Calu3 (cell line): ENCODE measurements at regions not wholly inside any gene's neighbourhood (a gene's known extent, or its start where the extent isn't known, plus 50 kb on each side); places are given as distances from the start of the nearest gene placed in this dataset.

ENCODE experiments used
- BruUV-seq: library from RNA; stranded (reverse); fragments of 400-500 nt; replicated peaks from 2 replicates; lab custom pipeline; 2021; lab: Mats Ljungman, UMichigan
- CTCF ChIA-PET: fragments of 300-600 bp; sonication (Branson Sonifier 250); formaldehyde crosslinking; loops from one replicate; lab custom pipeline; 2022; ENCODE audit warnings: antibody characterized with exemption; lab: Charles Lee
- DNase-seq: peaks from one replicate; pipeline ENCODE4 v3.0.0; 2022
- H3K27ac Mint-ChIP-seq: one replicate; pipeline ENCODE4 v1.8.0; 2022; ENCODE audit warnings: mixed read lengths; ENCODE audit not compliant: unreplicated experiment
- H3K27me3 Mint-ChIP-seq: one replicate; pipeline ENCODE4 v1.8.0; 2022; ENCODE audit warnings: mixed read lengths; ENCODE audit not compliant: unreplicated experiment
- H3K36me3 Mint-ChIP-seq: one replicate; pipeline ENCODE4 v1.8.0; 2022; ENCODE audit warnings: mild to moderate bottlenecking, moderate library complexity, mixed read lengths; ENCODE audit not compliant: insufficient read depth, unreplicated experiment
- H3K4me1 Mint-ChIP-seq: one replicate; pipeline ENCODE4 v1.8.0; 2022; ENCODE audit warnings: mild to moderate bottlenecking, low read depth, mixed read lengths; ENCODE audit not compliant: unreplicated experiment
- H3K4me3 Mint-ChIP-seq: one replicate; pipeline ENCODE4 v1.8.0; 2022; ENCODE audit warnings: mild to moderate bottlenecking, low read depth, moderate library complexity, mixed read lengths; ENCODE audit not compliant: unreplicated experiment
- H3K9me3 Mint-ChIP-seq: one replicate; pipeline ENCODE4 v1.8.0; 2022; ENCODE audit warnings: low read depth, mixed read lengths; ENCODE audit not compliant: unreplicated experiment
- intact Hi-C: fragments of 100-400 bp; cut with micrococcal nuclease; formaldehyde crosslinking; loops from one replicate; pipeline ENCODE4 v1.10.0; 2022; ENCODE audit not compliant: unreplicated experiment
- TF ChIP-seq, protein P1 (sequence below): fragments of 200-600 bp; IDR thresholded peaks from one replicate; pipeline ENCODE4 v1.8.0; 2022; ENCODE audit warnings: antibody characterized with exemption; ENCODE audit not compliant: unreplicated experiment

DNA sequence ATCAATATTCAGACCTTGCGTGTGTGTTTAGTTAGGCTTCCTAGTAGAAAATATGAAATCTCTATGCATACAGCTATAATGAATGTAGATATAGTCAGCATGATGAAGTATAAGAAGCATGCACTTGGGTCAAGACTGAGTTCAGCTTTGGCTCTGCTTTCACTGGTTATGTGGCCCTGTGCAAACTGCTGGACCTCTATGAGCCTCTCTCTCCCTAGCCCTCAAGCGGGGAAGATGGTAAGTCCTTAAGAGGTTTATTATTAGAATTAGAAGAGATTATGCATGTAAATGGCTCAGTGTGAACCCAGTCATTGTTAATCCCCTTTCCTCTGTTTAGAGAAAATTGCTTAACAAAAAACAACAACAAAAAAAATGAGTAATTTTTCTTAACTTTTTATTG is 178.8 kb upstream of the NXPH2 start:
- no peaks in the 10 kb centered on the region for H3K36me3 Mint-ChIP-seq
- H3K27me3 Mint-ChIP-seq, result no peaks in the 10 kb centered on the region
- no peak for DNase-seq
- peaks cover under 1% of the 10 kb centered on the region for H3K4me1 Mint-ChIP-seq
- no peak overlapping the region for H3K27ac Mint-ChIP-seq
- intact Hi-C loops, result no loop called here
- CTCF ChIA-PET, result no interaction called here
- H3K4me3 Mint-ChIP-seq, result no peak overlapping the region
- TF ChIP-seq, protein P1, sequence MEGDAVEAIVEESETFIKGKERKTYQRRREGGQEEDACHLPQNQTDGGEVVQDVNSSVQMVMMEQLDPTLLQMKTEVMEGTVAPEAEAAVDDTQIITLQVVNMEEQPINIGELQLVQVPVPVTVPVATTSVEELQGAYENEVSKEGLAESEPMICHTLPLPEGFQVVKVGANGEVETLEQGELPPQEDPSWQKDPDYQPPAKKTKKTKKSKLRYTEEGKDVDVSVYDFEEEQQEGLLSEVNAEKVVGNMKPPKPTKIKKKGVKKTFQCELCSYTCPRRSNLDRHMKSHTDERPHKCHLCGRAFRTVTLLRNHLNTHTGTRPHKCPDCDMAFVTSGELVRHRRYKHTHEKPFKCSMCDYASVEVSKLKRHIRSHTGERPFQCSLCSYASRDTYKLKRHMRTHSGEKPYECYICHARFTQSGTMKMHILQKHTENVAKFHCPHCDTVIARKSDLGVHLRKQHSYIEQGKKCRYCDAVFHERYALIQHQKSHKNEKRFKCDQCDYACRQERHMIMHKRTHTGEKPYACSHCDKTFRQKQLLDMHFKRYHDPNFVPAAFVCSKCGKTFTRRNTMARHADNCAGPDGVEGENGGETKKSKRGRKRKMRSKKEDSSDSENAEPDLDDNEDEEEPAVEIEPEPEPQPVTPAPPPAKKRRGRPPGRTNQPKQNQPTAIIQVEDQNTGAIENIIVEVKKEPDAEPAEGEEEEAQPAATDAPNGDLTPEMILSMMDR, result no peak
- H3K9me3 Mint-ChIP-seq, result peaks cover 6% of the 10 kb centered on the region
- BruUV-seq, result no TSS peak

DNA sequence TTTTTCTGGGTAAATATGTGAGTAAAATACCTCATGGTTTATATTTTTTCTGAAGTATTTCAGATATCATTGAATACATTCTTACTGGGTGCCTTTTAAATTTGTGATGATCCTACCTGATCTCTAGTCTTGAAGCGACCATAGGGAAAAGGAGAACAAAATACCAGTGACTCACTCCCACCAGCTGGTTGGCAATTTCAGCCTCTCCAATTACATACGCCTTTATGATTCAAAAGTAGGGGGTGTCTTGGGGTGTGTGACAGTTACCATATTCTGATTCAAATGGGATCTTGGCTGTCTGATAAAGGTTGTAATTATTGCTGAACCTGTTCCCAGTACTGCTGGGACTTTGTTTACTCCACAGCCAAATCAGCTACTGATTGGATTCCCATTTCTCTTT is 175.9 kb upstream of the NXPH2 start:
- Mint-ChIP-seq H3K27me3 (no peaks in the 10 kb centered on the region), H3K36me3 (no peaks in the 10 kb centered on the region), H3K27ac (no peak overlapping the region), H3K4me1 (no peaks in the 10 kb centered on the region), H3K9me3 (peaks cover 8% of the 10 kb centered on the region), H3K4me3 (no peak overlapping the region)
- CTCF ChIA-PET, result interaction anchor here (0.6 kb wide), 1 partner anchor 441 kb away, joined by 4 read pairs; no protein-coding TSS in a partner anchor
- no TSS peak for BruUV-seq
- TF ChIP-seq, protein P1, result no peak
- intact Hi-C loops, result no loop called here
- DNase-seq, result no peak

DNA sequence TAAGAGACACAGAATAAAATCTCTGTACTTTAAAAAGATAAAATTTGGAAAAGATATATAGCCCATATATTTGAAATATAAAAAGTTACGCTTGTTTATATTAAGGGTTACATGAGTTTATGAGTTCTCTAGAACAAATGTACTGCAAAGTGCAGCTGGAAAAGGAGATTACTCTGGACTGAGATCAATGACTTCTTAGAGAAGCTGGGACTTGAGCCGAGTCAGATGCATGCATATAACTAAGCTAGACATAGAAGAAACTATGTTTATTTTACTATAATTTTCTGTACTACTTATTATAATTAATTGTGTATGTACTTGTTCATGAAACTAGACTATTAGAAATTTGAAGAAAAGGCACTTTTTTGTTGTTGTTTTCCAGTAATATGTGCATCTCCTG is 170.3 kb upstream of the NXPH2 start:
- Mint-ChIP-seq H3K27ac (no peak overlapping the region), H3K27me3 (no peaks in the 10 kb centered on the region), H3K4me1 (peaks cover 16% of the 10 kb centered on the region), H3K4me3 (no peak overlapping the region), H3K9me3 (peaks cover 5% of the 10 kb centered on the region), H3K36me3 (no peaks in the 10 kb centered on the region)
- no peak for DNase-seq
- intact Hi-C loops, result no loop called here
- TF ChIP-seq, protein P1, result no peak
- no TSS peak for BruUV-seq
- CTCF ChIA-PET, result no interaction called here

DNA sequence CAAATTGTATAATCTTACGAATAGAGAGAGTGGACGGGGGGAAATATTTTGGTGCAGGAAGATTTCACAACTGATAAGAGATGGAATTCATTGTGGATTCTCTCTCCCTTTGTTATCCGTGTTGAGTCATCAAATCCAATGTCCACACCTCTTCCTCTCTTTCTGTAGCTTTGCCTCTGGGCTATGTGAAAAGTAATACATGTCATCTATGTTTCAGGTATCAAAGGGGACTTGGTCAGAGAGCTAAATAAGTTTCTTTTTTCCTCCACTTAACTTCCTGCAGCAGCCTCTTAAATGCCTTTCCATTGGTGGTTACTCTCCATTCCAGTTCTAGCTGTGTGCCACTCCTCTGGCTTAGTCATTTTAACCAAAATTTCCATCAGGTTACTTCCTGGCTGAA is 169.3 kb upstream of the NXPH2 start:
- Mint-ChIP-seq H3K4me3 (no peak overlapping the region), H3K27ac (no peak overlapping the region), H3K27me3 (no peaks in the 10 kb centered on the region), H3K9me3 (peaks cover 2% of the 10 kb centered on the region), H3K36me3 (no peaks in the 10 kb centered on the region), H3K4me1 (peaks cover 16% of the 10 kb centered on the region)
- CTCF ChIA-PET, result no interaction called here
- TF ChIP-seq, protein P1, result no peak
- intact Hi-C loops, result no loop called here
- BruUV-seq, result no TSS peak
- no peak for DNase-seq
